ENCODE measurements at regions not wholly inside any gene's neighbourhood (a gene's known extent, or its start where the extent isn't known, plus 50 kb on each side); places are given as distances from the start of the nearest gene placed in this dataset.
A peak's percentile ranks its signal among the peaks of the same experiment; 100 is the strongest.

DNA sequence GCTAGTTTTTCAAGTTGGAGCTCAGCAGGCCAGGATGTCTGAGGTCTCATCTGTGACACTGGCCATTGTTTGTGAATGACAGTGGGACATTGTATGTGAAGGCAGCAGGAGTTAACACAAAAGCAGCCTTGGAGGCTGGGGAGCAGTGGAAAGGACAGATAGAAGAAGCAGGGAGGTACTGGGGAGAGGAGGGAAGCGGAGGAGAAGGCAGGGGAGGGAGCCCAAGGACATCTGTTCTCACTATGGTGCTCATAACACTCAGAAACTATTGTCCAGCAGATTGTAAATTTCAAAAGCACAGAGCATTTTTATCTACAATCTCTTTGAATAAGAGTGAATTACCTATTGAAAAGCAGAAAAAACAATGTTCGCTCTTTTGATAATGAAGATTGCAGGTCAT is 253.6 kb upstream of the DIPK2B start:
- Histone ChIP-seq H3K36me3 (ENCODE audit: control insufficient read depth, insufficient read depth, low read length) (no peaks in the 10 kb centered on the region), H3K27me3 (ENCODE audit: control insufficient read depth, insufficient read depth, low read length) (no peaks in the 10 kb centered on the region), H3K4me3 (ENCODE audit: low read depth, low read length) (no peak overlapping the region)
- no peak for DNase-seq (ENCODE audit: low read depth)
- no peak for TF ChIP-seq CTCF (IDR thresholded peaks at IDR 0.05; ENCODE audit: insufficient read depth, low read length, poor library complexity, severe bottlenecking)

GRCh38 chrX:45449982-45450381 is 249.3 kb upstream of the DIPK2B start:
- TF ChIP-seq CTCF (IDR thresholded peaks at IDR 0.05; ENCODE audit: insufficient read depth, low read length, poor library complexity, severe bottlenecking), result no peak
- H3K36me3 ChIP-seq (ENCODE audit: control insufficient read depth, insufficient read depth, low read length), result no peaks in the 10 kb centered on the region
- no peak overlapping the region for H3K4me3 ChIP-seq (ENCODE audit: low read depth, low read length)
- no peaks in the 10 kb centered on the region for H3K27me3 ChIP-seq (ENCODE audit: control insufficient read depth, insufficient read depth, low read length)
- DNase-seq (ENCODE audit: low read depth), result no peak

GRCh38 chrX:45447995-45448394 is 247.3 kb upstream of the DIPK2B start:
- no peaks in the 10 kb centered on the region for H3K36me3 ChIP-seq (ENCODE audit: control insufficient read depth, insufficient read depth, low read length)
- TF ChIP-seq CTCF (IDR thresholded peaks at IDR 0.05; ENCODE audit: insufficient read depth, low read length, poor library complexity, severe bottlenecking), result no peak
- no peaks in the 10 kb centered on the region for H3K27me3 ChIP-seq (ENCODE audit: control insufficient read depth, insufficient read depth, low read length)
- DNase-seq (ENCODE audit: low read depth), result no peak
- no peak overlapping the region for H3K4me3 ChIP-seq (ENCODE audit: low read depth, low read length)

- no peak for TF ChIP-seq CTCF (IDR thresholded peaks at IDR 0.05; ENCODE audit: insufficient read depth, low read length, poor library complexity, severe bottlenecking)
- no peaks in the 10 kb centered on the region for H3K36me3 ChIP-seq (ENCODE audit: control insufficient read depth, insufficient read depth, low read length)
- no peak overlapping the region for H3K4me3 ChIP-seq (ENCODE audit: low read depth, low read length)
- H3K27me3 ChIP-seq (ENCODE audit: control insufficient read depth, insufficient read depth, low read length), result no peaks in the 10 kb centered on the region
- peak; percentile 4 for DNase-seq (ENCODE audit: low read depth)
Measured at GRCh38 chrX:45447331-45447730, 246.7 kb upstream of the DIPK2B start.

DNA sequence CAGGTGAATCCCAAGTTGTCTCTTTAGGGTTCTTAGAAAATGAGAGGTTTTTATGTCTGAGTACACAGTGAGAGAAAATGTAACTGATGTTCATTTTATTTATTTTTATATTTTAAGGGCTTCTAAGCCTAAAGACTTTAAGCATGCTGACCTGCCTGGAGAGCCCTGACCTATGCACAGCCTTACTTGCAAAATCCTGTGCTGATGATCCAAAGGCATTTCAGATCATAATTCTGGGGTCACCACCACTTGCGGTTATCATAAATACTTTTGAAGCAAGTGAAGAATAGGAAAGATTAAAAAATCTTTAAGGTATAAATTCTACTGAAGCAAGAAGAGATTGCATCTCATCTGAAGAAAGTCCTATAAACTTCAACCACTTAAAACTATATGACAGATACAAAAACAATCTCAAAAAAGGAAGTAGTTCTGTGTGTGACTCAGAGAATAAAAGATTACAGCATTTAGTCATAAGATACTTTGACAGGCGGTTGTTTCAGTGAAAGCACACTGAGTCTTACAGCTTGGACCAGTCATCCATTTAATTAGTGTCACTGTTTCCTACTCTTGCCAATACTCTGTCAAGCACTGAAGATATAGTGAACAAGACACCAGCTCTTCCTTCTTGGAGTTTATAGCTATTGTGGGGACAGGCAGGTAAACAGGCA is 245.2 kb upstream of the DIPK2B start:
- DNase-seq (ENCODE audit: low read depth), result peak; percentile 61

More for the DNA sequence above, 245.2 kb upstream of the DIPK2B start:
- no peak for TF ChIP-seq CTCF (IDR thresholded peaks at IDR 0.05; ENCODE audit: insufficient read depth, low read length, poor library complexity, severe bottlenecking)
- no peaks in the 10 kb centered on the region for H3K36me3 ChIP-seq (ENCODE audit: control insufficient read depth, insufficient read depth, low read length)
- no peak overlapping the region for H3K4me3 ChIP-seq (ENCODE audit: low read depth, low read length)
- H3K27me3 ChIP-seq (ENCODE audit: control insufficient read depth, insufficient read depth, low read length), result no peaks in the 10 kb centered on the region

Measured in kidney epithelial cell (primary cell).